ENCODE measurements at regions not wholly inside any gene's neighbourhood (a gene's known extent, or its start where the extent isn't known, plus 50 kb on each side); places are given as distances from the start of the nearest gene placed in this dataset.

DNA sequence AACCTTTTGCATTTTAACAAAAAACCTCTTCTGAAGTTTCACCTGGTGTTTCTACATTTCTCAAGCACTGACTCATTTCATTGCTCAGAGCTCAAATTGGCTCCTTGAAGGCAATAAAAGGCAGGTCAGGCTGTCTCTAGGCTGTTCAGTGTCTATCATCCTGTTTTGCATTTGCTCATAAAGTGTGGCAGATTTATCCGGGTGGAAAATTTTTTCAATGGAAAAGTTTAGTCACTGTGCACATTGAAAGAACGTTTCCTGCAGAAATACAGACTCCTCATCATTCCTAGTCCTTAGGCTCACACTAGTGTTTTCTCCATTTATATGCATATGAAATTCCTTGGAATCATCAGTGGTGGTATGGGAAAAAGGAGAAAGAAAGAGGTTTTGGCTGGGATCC lies 114.2 kb upstream of the DGKB start:
- ChIA-PET POLR2A (no interaction called here), CTCF (interaction anchor here (0.6 to 1.9 kb wide), 11 partner anchors 9 to 1403 kb away, joined by 3 to 13 read pairs (median 5); no protein-coding TSS in a partner anchor)
- Histone ChIP-seq H3K9me3 (ENCODE audit: control insufficient read depth, insufficient read depth, low read depth, low read length) (no peaks in the 10 kb centered on the region), H3K4me3 (ENCODE audit: low read depth, low read length) (no peak overlapping the region), H3K36me3 (ENCODE audit: control insufficient read depth in 2 of 2, insufficient read depth in 1 of 2, low read length in 2 of 2) (no peaks in the 10 kb centered on the region), H3K4me1 (ENCODE audit: control insufficient read depth, insufficient read depth, low read length) (no peaks in the 10 kb centered on the region), H3K27ac (ENCODE audit: extremely low read depth, low read depth, low read length) (no peak overlapping the region)
- TF ChIP-seq GFI1B (tag by site-specific recombination; IDR thresholded peaks at IDR 0.05) (no peak), ZBTB8A (tag by site-specific recombination; IDR thresholded peaks at IDR 0.05) (no peak), ZNF133 (tag by site-specific recombination; IDR thresholded peaks at IDR 0.05) (no peak), ZNF48 (tag by site-specific recombination; IDR thresholded peaks at IDR 0.05) (no peak), ZNF585B (tag by site-specific recombination; IDR thresholded peaks at IDR 0.05) (no peak), ZFP3 (tag by site-specific recombination; IDR thresholded peaks at IDR 0.05; ENCODE audit: low read depth) (no peak), IKZF3 (tag by site-specific recombination; IDR thresholded peaks at IDR 0.05) (no peak)
- TF ChIP-seq, protein P1, sequence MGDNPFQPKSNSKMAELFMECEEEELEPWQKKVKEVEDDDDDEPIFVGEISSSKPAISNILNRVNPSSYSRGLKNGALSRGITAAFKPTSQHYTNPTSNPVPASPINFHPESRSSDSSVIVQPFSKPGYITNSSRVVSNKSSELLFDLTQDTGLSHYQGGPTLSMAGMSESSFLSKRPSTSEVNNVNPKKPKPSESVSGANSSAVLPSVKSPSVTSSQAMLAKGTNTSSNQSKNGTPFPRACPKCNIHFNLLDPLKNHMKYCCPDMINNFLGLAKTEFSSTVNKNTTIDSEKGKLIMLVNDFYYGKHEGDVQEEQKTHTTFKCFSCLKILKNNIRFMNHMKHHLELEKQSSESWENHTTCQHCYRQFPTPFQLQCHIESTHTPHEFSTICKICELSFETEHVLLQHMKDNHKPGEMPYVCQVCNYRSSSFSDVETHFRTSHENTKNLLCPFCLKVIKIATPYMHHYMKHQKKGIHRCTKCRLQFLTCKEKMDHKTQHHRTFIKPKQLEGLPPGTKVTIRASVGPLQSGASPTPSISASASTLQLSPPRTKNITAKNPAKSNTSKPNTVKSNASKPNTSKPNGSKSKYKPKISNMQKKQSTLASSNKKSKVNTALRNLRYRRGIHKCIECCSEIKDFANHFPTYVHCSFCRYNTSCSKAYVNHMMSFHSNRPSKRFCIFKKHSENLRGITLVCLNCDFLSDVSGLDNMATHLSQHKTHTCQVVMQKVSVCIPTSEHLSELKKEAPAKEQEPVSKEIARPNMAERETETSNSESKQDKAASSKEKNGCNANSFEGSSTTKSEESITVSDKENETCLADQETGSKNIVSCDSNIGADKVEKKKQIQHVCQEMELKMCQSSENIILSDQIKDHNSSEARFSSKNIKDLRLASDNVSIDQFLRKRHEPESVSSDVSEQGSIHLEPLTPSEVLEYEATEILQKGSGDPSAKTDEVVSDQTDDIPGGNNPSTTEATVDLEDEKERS (tag by site-specific recombination; IDR thresholded peaks at IDR 0.05) = no peak

DNA sequence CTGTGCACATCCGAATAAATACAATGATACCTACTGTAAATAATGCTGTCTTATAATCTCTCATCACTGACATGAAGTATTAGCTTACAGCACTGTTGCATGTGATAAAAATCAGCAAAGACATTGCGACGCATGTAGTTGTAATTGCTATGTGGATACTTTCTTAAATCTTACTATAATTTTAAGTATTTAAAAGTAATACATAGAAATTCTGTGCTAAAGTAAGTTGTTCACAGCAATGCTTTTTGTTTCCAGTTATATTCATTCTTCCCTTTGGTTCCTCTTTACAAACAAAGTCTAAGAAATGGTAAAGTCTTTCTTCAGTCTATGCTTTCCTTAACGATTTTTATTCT lies 113.7 kb upstream of the DGKB start:
- H3K4me1 ChIP-seq (ENCODE audit: control insufficient read depth, insufficient read depth, low read length) = no peaks in the 10 kb centered on the region
- no peak overlapping the region for H3K27ac ChIP-seq (ENCODE audit: extremely low read depth, low read depth, low read length)
- CTCF ChIA-PET = interaction anchor here (0.6 to 1.9 kb wide), 14 partner anchors 9 to 299 kb away, joined by 3 to 13 read pairs (median 4); no protein-coding TSS in a partner anchor
- no peak for TF ChIP-seq ZNF394 (tag by site-specific recombination; IDR thresholded peaks at IDR 0.05; ENCODE audit: borderline replicate concordance)
- H3K36me3 ChIP-seq (ENCODE audit: control insufficient read depth in 2 of 2, insufficient read depth in 1 of 2, low read length in 2 of 2) = no peaks in the 10 kb centered on the region
- no peak overlapping the region for H3K4me3 ChIP-seq (ENCODE audit: low read depth, low read length)
- no peaks in the 10 kb centered on the region for H3K9me3 ChIP-seq (ENCODE audit: control insufficient read depth, insufficient read depth, low read depth, low read length)
- POLR2A ChIA-PET = interaction anchor here (0.6 kb wide), 1 partner anchor 113 kb away, joined by 3 read pairs; no protein-coding TSS in a partner anchor

- ChIA-PET CTCF (interaction anchor here (0.5 to 1.9 kb wide), 20 partner anchors 8 to 456 kb away, joined by 3 to 13 read pairs (median 4); no protein-coding TSS in a partner anchor), POLR2A (interaction anchor here (0.6 kb wide), 1 partner anchor 112 kb away, joined by 3 read pairs; no protein-coding TSS in a partner anchor)
- TF ChIP-seq ZNF654 (tag by site-specific recombination; IDR thresholded peaks at IDR 0.05; ENCODE audit: low read depth) (peak; percentile 51), ZNF488 (tag by site-specific recombination; IDR thresholded peaks at IDR 0.05) (no peak), ZBTB17 (tag by site-specific recombination; IDR thresholded peaks at IDR 0.05) (no peak)
- Histone ChIP-seq H3K9me3 (ENCODE audit: control insufficient read depth, insufficient read depth, low read depth, low read length) (no peaks in the 10 kb centered on the region), H3K4me3 (ENCODE audit: low read depth, low read length) (peak overlapping the region; percentile 18), H3K27ac (ENCODE audit: extremely low read depth, low read depth, low read length) (no peak overlapping the region), H3K36me3 (ENCODE audit: control insufficient read depth in 2 of 2, insufficient read depth in 1 of 2, low read length in 2 of 2) (no peaks in the 10 kb centered on the region), H3K4me1 (ENCODE audit: control insufficient read depth, insufficient read depth, low read length) (no peaks in the 10 kb centered on the region)
Measured at GRCh38 chr7:15015545-15016314, 113.2 kb upstream of the DGKB start.

DNA sequence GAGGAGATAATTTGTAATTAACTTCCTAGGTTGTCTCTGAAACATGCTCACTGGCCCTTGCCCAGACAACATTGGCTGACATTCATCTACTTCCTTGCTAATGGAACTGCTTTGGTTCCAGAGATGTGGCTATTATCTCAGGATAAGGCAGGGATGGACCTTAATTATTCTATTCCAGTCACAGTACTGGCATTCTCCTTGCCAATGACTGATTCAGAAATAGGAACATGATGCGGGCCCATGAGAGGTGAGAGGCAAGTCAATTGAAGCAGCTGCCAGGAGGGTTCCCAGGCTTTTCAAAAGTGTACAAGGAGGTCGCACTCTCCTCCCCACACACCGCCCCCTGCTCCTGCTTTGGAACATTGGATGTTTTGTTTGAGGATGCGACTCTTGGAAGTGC lies 109.6 kb upstream of the DGKB start:
- POLR2A ChIA-PET = no interaction called here
- Histone ChIP-seq H3K9me3 (ENCODE audit: control insufficient read depth, insufficient read depth, low read depth, low read length) (no peaks in the 10 kb centered on the region), H3K27ac (ENCODE audit: extremely low read depth, low read depth, low read length) (no peak overlapping the region), H3K4me1 (ENCODE audit: control insufficient read depth, insufficient read depth, low read length) (no peaks in the 10 kb centered on the region), H3K4me3 (ENCODE audit: low read depth, low read length) (no peak overlapping the region), H3K36me3 (ENCODE audit: control insufficient read depth in 2 of 2, insufficient read depth in 1 of 2, low read length in 2 of 2) (no peaks in the 10 kb centered on the region)
- CTCF ChIA-PET = no interaction called here
- TF ChIP-seq KLF10 (tag by site-specific recombination; IDR thresholded peaks at IDR 0.05) (no peak), ZNF571 (tag by site-specific recombination; IDR thresholded peaks at IDR 0.05) (no peak), ZXDB (tag by site-specific recombination; IDR thresholded peaks at IDR 0.05) (no peak), ZNF585B (tag by site-specific recombination; IDR thresholded peaks at IDR 0.05) (no peak), ZNF658 (tag by site-specific recombination; IDR thresholded peaks at IDR 0.05) (no peak), ZNF311 (tag by site-specific recombination; IDR thresholded peaks at IDR 0.05; ENCODE audit: borderline replicate concordance) (no peak), ZNF391 (tag by site-specific recombination; IDR thresholded peaks at IDR 0.05; ENCODE audit: borderline replicate concordance, low read depth) (no peak), ZNF513 (tag by site-specific recombination; IDR thresholded peaks at IDR 0.05) (no peak), ZNF202 (tag by site-specific recombination; IDR thresholded peaks at IDR 0.05; ENCODE audit: borderline replicate concordance) (no peak), ZNF701 (tag by site-specific recombination; IDR thresholded peaks at IDR 0.05) (no peak), ZNF132 (tag by site-specific recombination; IDR thresholded peaks at IDR 0.05; ENCODE audit: borderline replicate concordance) (no peak), ZFHX2 (tag by site-specific recombination; conservative IDR thresholded peaks at IDR 0.05) (no peak), ZNF133 (tag by site-specific recombination; IDR thresholded peaks at IDR 0.05) (no peak)
